ENCODE measurements at regions not wholly inside any gene's neighbourhood (a gene's known extent, or its start where the extent isn't known, plus 50 kb on each side); places are given as distances from the start of the nearest gene placed in this dataset.

- TF ChIP-seq CTCF (conservative IDR thresholded peaks at IDR 0.05; ENCODE audit: low read length), result no peak
- TF ChIP-seq EZH2phosphoT487 (IDR thresholded peaks at IDR 0.05; ENCODE audit: borderline replicate concordance, low read depth, low read length), result no peak
Observed at GRCh38 chr13:73168953-73169401, 110.2 kb downstream of the KLF5 start.
